Mesothelial cell of epicardium (in vitro differentiated cells): ENCODE measurements at regions not wholly inside any gene's neighbourhood (a gene's known extent, or its start where the extent isn't known, plus 50 kb on each side); places are given as distances from the start of the nearest gene placed in this dataset.

ENCODE experiments used
- DNase-seq, 2 experiments: peaks; one replicate each; pipeline ENCODE4 v3.0.0; 2021; ENCODE audit warnings: low spot score in 2 of 2; ENCODE audit not compliant: unreplicated experiment in 2 of 2
- H3K27ac Mint-ChIP-seq: 2 replicates; pipeline ENCODE4 v1.8.0; 2021; ENCODE audit warnings: mixed read lengths
- H3K27me3 Mint-ChIP-seq: 2 replicates; pipeline ENCODE4 v1.8.0; 2021; ENCODE audit warnings: low read depth, mixed read lengths
- H3K36me3 Mint-ChIP-seq: 2 replicates; pipeline ENCODE4 v1.8.0; 2021; ENCODE audit warnings: mixed read lengths
- H3K4me1 Mint-ChIP-seq: 2 replicates; pipeline ENCODE4 v1.8.0; 2021; ENCODE audit warnings: mixed read lengths
- H3K4me3 Mint-ChIP-seq: 2 replicates; pipeline ENCODE4 v1.8.0; 2021; ENCODE audit warnings: mild to moderate bottlenecking, moderate library complexity, mixed read lengths
- H3K9me3 Mint-ChIP-seq: 2 replicates; pipeline ENCODE4 v1.8.0; 2021; ENCODE audit warnings: mixed read lengths
- TF ChIP-seq, protein P1 (sequence below): fragments of 200-600 bp; sonication (generic); IDR thresholded peaks from one replicate; pipeline ENCODE4 v1.5.0; 2021; ENCODE audit warnings: antibody characterized with exemption; ENCODE audit not compliant: unreplicated experiment

DNA sequence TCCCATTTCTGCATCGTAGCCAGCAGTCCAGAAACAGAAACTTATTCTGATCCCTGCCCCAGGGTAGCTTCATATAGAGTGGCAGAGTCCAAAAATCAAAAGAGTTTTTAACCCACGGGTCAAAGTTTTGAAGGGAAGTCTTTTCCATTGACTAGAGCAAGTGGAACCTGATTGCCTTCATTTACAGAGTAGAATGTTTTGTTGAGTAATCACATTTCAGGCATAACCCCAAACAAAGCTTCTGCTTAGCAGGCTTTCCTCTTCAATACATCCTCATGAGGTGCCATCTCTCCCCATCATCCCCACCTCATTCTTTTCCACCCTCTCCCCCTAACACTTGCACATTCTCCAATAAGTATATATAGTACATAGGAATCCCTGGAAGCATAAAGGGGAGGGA is 516.0 kb upstream of the FBXO33 start:
- Mint-ChIP-seq H3K36me3 (peaks cover 2% of the 10 kb centered on the region), H3K27me3 (no peaks in the 10 kb centered on the region), H3K9me3 (peaks cover 36% of the 10 kb centered on the region), H3K4me3 (no peak overlapping the region), H3K4me1 (no peaks in the 10 kb centered on the region), H3K27ac (no peak overlapping the region)
- DNase-seq = no peak
- TF ChIP-seq, protein P1, sequence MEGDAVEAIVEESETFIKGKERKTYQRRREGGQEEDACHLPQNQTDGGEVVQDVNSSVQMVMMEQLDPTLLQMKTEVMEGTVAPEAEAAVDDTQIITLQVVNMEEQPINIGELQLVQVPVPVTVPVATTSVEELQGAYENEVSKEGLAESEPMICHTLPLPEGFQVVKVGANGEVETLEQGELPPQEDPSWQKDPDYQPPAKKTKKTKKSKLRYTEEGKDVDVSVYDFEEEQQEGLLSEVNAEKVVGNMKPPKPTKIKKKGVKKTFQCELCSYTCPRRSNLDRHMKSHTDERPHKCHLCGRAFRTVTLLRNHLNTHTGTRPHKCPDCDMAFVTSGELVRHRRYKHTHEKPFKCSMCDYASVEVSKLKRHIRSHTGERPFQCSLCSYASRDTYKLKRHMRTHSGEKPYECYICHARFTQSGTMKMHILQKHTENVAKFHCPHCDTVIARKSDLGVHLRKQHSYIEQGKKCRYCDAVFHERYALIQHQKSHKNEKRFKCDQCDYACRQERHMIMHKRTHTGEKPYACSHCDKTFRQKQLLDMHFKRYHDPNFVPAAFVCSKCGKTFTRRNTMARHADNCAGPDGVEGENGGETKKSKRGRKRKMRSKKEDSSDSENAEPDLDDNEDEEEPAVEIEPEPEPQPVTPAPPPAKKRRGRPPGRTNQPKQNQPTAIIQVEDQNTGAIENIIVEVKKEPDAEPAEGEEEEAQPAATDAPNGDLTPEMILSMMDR = no peak

DNA sequence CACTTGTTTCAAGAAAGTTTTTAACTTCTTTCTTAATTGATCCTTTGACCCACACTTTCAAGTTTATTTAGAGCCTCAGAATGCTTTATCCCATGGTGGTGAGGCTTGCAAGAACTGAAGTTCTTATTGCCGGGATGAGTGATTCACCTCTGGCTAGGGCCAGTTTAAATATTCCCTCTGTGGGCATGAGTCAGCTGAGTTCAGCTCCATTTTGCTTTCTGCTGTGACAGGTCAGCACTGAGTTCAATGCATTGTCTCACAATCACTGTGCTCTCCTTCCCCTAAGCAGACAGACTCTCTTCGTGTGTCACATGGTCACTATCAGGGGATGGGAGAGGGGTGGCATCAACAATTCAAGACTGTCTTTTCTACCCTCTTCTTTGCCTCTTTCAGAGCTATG is 514.6 kb upstream of the FBXO33 start:
- H3K36me3 Mint-ChIP-seq = no peaks in the 10 kb centered on the region
- no peaks in the 10 kb centered on the region for H3K4me1 Mint-ChIP-seq
- DNase-seq = no peak
- TF ChIP-seq, protein P1 = no peak
- H3K4me3 Mint-ChIP-seq = no peak overlapping the region
- no peak overlapping the region for H3K27ac Mint-ChIP-seq
- H3K27me3 Mint-ChIP-seq = no peaks in the 10 kb centered on the region
- peaks cover 28% of the 10 kb centered on the region for H3K9me3 Mint-ChIP-seq

DNA sequence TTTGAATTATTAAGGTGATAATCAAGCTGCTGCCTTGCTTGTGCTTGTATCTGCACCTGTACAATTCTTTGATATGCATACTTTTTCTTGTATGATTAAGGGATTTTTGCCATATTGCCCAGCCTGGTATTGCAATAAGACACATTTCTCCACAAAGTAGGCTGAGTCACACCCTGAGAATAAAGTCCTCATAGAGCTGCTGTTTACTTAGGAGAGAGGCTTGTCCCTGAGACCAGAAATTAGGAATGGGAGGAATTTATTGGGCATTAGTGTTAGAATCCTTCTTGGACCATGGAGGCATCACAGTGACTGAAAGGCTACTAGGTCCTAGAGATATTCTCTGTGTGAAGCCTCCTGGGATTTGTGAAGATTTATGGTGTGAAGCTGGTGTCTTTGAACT is 506.8 kb upstream of the FBXO33 start:
- Mint-ChIP-seq H3K4me1 (no peaks in the 10 kb centered on the region), H3K27me3 (no peaks in the 10 kb centered on the region), H3K4me3 (no peak overlapping the region), H3K36me3 (no peaks in the 10 kb centered on the region), H3K9me3 (peaks cover 4% of the 10 kb centered on the region), H3K27ac (no peak overlapping the region)
- TF ChIP-seq, protein P1 = no peak
- no peak for DNase-seq

DNA sequence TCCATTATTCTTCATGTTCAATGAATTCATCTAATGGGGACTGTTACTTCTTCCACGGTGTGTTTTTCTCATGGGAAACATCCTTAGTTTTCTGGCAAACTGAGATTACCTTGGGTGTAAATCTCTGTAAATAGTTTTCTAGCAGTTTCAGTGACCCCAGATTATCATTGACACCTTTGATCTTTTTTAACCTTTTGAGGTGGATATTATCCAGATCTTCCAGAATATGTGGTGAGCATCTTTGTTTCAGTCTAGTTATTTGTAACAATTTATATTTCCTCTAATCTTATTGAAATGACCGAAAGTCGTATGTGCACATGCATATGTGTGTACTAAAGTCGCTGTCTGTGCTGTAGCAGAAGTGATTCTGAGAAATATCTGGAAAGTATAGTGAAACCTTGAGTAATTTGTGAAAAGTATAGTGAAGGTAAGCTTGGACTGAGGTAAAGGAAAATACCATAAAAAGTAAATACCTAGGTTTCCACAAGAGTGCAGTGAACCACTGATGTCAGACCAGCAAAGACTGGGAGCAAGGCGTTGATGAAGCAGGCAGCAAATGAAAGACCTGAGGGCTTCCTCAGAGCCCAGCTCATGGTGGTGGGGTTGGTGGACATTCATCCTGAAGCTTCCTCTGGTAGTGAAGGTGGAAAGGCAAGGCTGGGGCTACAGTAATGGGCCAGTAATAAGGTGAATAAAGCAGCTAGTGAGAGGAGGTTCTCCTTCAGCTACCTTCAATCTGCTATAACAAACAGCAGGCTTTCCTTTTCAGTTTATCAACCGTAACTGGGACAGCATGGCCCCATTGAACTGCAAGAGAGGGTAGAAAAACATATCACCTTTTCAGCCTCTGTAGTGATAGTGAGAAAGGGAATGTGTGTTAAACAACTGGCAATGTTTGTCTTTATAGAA is 480.2 kb upstream of the FBXO33 start:
- DNase-seq = no peak
- Mint-ChIP-seq H3K36me3 (no peaks in the 10 kb centered on the region), H3K4me1 (peaks cover 7% of the 10 kb centered on the region), H3K27ac (no peak overlapping the region), H3K27me3 (no peaks in the 10 kb centered on the region), H3K9me3 (no peaks in the 10 kb centered on the region), H3K4me3 (no peak overlapping the region)
- TF ChIP-seq, protein P1 = no peak

DNA sequence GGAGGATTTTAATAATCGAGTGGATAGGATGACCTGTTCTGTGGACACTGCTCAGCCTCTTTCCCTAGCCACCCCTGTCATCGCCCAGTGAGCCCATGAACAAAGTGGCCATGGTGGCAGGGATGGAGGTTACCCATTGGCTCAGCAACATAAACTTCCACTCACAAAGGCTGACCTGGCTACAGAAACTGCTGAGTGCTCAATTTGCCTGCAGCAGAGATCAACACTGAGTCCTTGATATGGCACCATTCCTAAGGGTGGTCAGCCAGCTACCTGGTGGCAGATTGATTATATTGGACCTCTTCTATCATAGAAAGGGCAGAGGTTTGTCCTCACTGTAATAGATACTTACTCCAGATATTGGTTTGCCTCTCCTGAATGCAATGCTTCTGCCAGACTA is 465.4 kb upstream of the FBXO33 start:
- DNase-seq = no peak
- H3K4me1 Mint-ChIP-seq = no peaks in the 10 kb centered on the region
- no peaks in the 10 kb centered on the region for H3K27me3 Mint-ChIP-seq
- TF ChIP-seq, protein P1 = no peak
- no peak overlapping the region for H3K27ac Mint-ChIP-seq
- H3K4me3 Mint-ChIP-seq = no peak overlapping the region
- H3K9me3 Mint-ChIP-seq = peaks cover 68% of the 10 kb centered on the region
- peaks cover 5% of the 10 kb centered on the region for H3K36me3 Mint-ChIP-seq
